ENCODE measurements at regions not wholly inside any gene's neighbourhood (a gene's known extent, or its start where the extent isn't known, plus 50 kb on each side); places are given as distances from the start of the nearest gene placed in this dataset.
A peak's percentile ranks its signal among the peaks of the same experiment; 100 is the strongest.

DNA sequence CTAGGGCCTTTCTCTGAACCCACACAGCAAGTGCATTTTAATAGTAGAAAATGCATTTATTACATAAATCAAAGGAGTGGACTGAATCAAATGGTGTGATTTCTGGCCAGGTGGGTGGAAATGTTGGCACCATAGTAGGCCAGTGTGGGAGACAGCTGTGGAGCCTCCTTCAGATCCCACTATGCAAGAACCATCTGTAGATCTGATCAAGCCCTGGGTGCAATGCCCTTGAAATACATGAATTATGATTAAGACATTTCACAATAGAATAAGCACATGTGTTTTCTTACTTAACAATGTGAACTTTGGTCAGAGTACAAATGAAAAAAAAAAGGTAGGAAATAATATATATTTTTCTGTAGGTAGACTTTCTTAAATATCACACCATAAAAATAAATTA is 204.3 kb downstream of the PCDH7 start:
- CTCF ChIA-PET = no interaction called here
- POLR2A ChIA-PET = no interaction called here
- Mint-ChIP-seq H3K9me3 (ENCODE audit: unreplicated experiment) (no peaks in the 10 kb centered on the region), H3K27ac (ENCODE audit: low read depth, unreplicated experiment) (peak overlapping the region; percentile 11), H3K27me3 (ENCODE audit: insufficient read depth, unreplicated experiment) (no peaks in the 10 kb centered on the region), H3K4me1 (ENCODE audit: insufficient read depth, unreplicated experiment) (peaks cover 10% of the 10 kb centered on the region), H3K36me3 (ENCODE audit: insufficient read depth, unreplicated experiment) (no peaks in the 10 kb centered on the region), H3K4me3 (ENCODE audit: unreplicated experiment) (no peak overlapping the region)
- intact Hi-C loops (cut with micrococcal nuclease) = no loop called here
- BruUV-seq (replicated peaks) = no TSS peak
- peak; percentile 26 for DNase-seq (ENCODE audit: unreplicated experiment)
- TF ChIP-seq, protein P1, sequence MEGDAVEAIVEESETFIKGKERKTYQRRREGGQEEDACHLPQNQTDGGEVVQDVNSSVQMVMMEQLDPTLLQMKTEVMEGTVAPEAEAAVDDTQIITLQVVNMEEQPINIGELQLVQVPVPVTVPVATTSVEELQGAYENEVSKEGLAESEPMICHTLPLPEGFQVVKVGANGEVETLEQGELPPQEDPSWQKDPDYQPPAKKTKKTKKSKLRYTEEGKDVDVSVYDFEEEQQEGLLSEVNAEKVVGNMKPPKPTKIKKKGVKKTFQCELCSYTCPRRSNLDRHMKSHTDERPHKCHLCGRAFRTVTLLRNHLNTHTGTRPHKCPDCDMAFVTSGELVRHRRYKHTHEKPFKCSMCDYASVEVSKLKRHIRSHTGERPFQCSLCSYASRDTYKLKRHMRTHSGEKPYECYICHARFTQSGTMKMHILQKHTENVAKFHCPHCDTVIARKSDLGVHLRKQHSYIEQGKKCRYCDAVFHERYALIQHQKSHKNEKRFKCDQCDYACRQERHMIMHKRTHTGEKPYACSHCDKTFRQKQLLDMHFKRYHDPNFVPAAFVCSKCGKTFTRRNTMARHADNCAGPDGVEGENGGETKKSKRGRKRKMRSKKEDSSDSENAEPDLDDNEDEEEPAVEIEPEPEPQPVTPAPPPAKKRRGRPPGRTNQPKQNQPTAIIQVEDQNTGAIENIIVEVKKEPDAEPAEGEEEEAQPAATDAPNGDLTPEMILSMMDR (IDR thresholded peaks at IDR 0.05; ENCODE audit: unreplicated experiment) = no peak

GRCh38 chr4:30929649-30930048 is 209.5 kb downstream of the PCDH7 start:
- ChIA-PET POLR2A (no interaction called here), CTCF (no interaction called here)
- Mint-ChIP-seq H3K9me3 (ENCODE audit: unreplicated experiment) (no peaks in the 10 kb centered on the region), H3K27me3 (ENCODE audit: insufficient read depth, unreplicated experiment) (no peaks in the 10 kb centered on the region), H3K27ac (ENCODE audit: low read depth, unreplicated experiment) (no peak overlapping the region), H3K4me3 (ENCODE audit: unreplicated experiment) (no peak overlapping the region), H3K36me3 (ENCODE audit: insufficient read depth, unreplicated experiment) (no peaks in the 10 kb centered on the region), H3K4me1 (ENCODE audit: insufficient read depth, unreplicated experiment) (peaks cover 9% of the 10 kb centered on the region)
- intact Hi-C loops (cut with micrococcal nuclease) = no loop called here
- BruUV-seq (replicated peaks) = no TSS peak
- DNase-seq (ENCODE audit: unreplicated experiment) = no peak
- TF ChIP-seq, protein P1 (IDR thresholded peaks at IDR 0.05; ENCODE audit: unreplicated experiment) = no peak

DNA sequence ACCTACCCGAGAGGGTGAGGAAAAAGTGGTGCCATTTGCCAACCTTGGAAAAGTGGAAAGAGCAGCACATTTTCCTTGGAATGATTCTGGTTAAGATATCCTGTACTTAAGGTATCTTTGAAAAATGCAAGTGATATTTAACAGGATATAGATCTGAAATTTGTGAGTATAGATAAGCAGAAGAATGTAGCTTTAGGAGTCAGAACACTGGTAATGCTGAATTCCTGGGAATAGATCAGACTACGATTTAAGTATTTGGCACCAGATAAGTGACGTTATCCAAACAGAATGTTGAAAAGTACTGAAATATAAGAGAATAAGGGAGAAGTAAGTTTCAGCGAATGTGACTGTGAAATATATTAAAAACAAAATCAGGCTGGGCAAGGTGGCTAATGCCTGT is 210.1 kb downstream of the PCDH7 start:
- TF ChIP-seq, protein P1 (IDR thresholded peaks at IDR 0.05; ENCODE audit: unreplicated experiment) = no peak
- Mint-ChIP-seq H3K36me3 (ENCODE audit: insufficient read depth, unreplicated experiment) (no peaks in the 10 kb centered on the region), H3K4me1 (ENCODE audit: insufficient read depth, unreplicated experiment) (peaks cover 3% of the 10 kb centered on the region), H3K9me3 (ENCODE audit: unreplicated experiment) (no peaks in the 10 kb centered on the region), H3K4me3 (ENCODE audit: unreplicated experiment) (no peak overlapping the region), H3K27me3 (ENCODE audit: insufficient read depth, unreplicated experiment) (no peaks in the 10 kb centered on the region), H3K27ac (ENCODE audit: low read depth, unreplicated experiment) (no peak overlapping the region)
- CTCF ChIA-PET = no interaction called here
- intact Hi-C loops (cut with micrococcal nuclease) = no loop called here
- DNase-seq (ENCODE audit: unreplicated experiment) = no peak
- no TSS peak for BruUV-seq (replicated peaks)
- POLR2A ChIA-PET = no interaction called here

DNA sequence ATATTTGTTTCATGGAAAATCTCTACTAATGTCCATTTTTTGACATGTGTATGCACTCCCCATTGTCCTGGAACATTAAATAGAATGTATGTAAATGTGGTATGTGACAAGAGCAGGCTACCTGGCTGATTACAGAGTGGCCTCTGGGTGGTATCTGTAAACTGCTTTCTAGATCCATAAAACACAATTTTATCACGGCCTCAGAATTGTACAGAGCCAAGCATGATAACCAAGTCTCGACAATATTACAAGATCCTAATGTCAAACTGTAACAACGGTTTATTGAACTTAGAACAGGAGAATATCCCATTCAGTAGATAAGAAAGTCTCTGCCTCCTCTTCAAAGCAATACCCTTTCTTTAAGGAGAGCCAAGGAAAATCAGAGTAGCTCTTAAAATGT is 212.4 kb downstream of the PCDH7 start:
- no peaks in the 10 kb centered on the region for H3K4me1 Mint-ChIP-seq (ENCODE audit: insufficient read depth, unreplicated experiment)
- no peak overlapping the region for H3K27ac Mint-ChIP-seq (ENCODE audit: low read depth, unreplicated experiment)
- intact Hi-C loops (cut with micrococcal nuclease) = no loop called here

More for the DNA sequence above, 212.4 kb downstream of the PCDH7 start:
- no peaks in the 10 kb centered on the region for H3K27me3 Mint-ChIP-seq (ENCODE audit: insufficient read depth, unreplicated experiment)
- ChIA-PET POLR2A (no interaction called here), CTCF (no interaction called here)
- DNase-seq (ENCODE audit: unreplicated experiment) = no peak
- TF ChIP-seq, protein P1 (IDR thresholded peaks at IDR 0.05; ENCODE audit: unreplicated experiment) = no peak
- no TSS peak for BruUV-seq (replicated peaks)
- H3K36me3 Mint-ChIP-seq (ENCODE audit: insufficient read depth, unreplicated experiment) = no peaks in the 10 kb centered on the region
- no peaks in the 10 kb centered on the region for H3K9me3 Mint-ChIP-seq (ENCODE audit: unreplicated experiment)
- H3K4me3 Mint-ChIP-seq (ENCODE audit: unreplicated experiment) = no peak overlapping the region

All from MCF 10A (cell line).